Activated CD4-positive, CD25-positive, alpha-beta regulatory T cell treated with anti-CD3 and anti-CD28 coated beads, Interleukin-2, amount 50 U/mL, for 16 hours (primary cell): ENCODE measurements at regions not wholly inside any gene's neighbourhood (a gene's known extent, or its start where the extent isn't known, plus 50 kb on each side); places are given as distances from the start of the nearest gene placed in this dataset.
"Not testable (repeated sequence)": the region's sequence is repeated elsewhere in the genome, so short reads cannot be mapped to it uniquely, and the experiment has no call there.

ENCODE experiments used
- DNase-seq: peaks from one replicate; pipeline ENCODE4 v3.0.0-alpha.2; 2020; ENCODE audit warnings: low read depth, low spot score

DNA sequence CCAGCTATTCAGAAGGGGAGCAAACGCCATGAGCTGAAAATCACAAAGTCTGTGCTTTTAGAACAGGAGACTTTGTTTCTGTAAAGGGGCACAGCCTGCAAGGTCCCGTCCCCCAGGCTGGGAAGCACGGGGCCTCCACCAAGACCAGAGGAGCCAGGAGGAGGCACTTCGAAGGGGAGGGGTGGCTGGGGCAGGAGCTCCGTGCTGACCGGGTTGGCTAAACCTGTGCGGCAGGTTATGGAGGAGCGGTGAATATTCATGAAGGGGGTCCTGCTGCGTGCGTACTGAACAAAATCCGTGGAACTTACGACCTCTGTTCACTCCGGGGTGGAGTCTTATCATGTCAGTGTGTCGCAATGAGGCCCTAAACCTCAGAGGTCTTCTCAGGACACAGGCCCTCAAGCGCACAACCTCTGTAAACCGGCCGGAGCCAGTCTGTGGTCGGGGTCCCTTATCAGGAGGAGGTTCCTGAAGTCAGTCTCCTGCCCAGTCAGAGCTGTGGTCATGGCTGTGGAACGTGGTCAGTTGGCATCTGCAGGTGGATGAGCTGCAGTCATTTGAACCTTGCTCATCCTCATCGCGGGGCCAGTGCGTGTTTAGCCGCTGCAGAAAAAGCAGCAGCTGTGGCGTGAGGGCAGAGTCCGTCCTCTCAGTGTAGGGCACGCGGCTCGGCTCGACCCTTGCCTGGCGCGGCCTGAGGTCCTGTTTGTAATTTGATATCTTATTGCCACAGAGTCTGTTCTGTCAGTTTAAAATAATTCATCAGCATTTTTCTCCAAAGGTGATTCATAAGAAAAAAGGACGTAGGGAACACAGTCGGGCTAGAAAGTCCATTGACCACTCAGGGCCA, 5507.7 kb upstream of the TPTE start:
- DNase-seq, result not testable (repeated sequence)

GRCh38 chr21:5015187-5015586, 5506.2 kb upstream of the TPTE start:
- DNase-seq, result not testable (repeated sequence)

DNA sequence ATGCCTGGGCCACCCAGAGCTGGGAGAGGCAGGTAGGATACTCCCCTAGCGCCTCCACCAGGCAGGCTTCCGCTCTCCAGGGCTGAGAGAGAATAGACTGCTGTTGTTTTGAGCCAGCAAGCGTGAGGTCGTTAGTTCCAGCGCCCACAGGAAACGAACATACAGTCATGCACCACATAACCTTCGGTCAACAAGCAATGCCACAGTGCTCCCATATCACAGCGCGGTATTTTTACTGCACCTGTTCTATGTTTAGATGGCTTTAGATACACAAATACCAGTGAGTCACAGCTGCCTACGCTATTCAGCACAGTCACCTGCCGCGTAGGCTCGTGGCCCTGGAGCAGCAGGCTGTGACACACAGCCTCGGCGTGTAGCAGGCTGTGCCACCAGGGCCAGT, 5502.3 kb upstream of the TPTE start:
- not testable (repeated sequence) for DNase-seq

GRCh38 chr21:5021815-5022214, 5499.6 kb upstream of the TPTE start:
- DNase-seq, result not testable (repeated sequence)

DNA sequence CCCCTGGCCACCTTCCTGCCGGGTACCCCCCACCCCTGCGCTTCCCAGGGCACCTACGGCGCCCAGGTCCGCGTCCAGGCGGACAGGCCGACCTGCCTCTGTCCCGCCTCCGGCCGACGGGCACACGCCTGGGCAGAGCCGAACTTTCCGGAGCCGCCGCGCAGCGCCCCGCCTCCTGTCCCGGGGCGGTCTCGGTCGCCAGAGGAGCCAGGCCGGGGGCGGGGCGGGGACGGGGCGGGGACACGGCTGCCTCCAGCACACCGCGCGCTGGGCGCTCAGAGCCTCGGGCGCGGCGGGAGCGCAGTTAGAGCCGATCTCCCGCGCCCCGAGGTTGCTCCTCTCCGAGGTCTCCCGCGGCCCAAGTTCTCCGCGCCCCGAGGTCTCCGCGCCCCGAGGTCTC, 5499.1 kb upstream of the TPTE start:
- not testable (repeated sequence) for DNase-seq

GRCh38 chr21:5022748-5023147, 5498.6 kb upstream of the TPTE start:
- DNase-seq, result not testable (repeated sequence)

DNA sequence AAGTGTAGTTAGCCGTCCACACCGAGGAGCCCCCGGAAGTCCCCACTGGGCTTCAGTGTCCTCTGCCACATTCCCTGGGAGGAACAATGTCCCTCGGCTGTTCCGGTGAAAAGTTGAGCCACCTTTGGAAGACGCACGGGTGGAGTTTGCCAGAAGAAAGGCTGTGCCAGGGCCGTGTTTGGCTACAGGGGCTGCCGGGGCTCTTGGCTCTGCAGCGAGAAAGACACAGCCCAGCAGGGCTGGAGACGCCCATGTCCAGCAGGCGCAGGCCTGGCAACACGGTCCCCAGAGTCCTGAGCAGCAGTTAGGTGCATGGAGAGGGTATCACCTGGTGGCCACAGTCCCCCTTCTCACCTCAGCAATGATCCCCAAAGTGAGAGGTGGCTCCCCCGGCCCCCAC, 5486.2 kb upstream of the TPTE start:
- not testable (repeated sequence) for DNase-seq

GRCh38 chr21:5035587-5035986, 5485.8 kb upstream of the TPTE start:
- DNase-seq, result not testable (repeated sequence)

- not testable (repeated sequence) for DNase-seq
These were observed 5483.6 kb upstream of the TPTE start for GRCh38 chr21:5037606-5038331.

- not testable (repeated sequence) for DNase-seq
These were observed 5481.5 kb upstream of the TPTE start for GRCh38 chr21:5039926-5040325.

DNA sequence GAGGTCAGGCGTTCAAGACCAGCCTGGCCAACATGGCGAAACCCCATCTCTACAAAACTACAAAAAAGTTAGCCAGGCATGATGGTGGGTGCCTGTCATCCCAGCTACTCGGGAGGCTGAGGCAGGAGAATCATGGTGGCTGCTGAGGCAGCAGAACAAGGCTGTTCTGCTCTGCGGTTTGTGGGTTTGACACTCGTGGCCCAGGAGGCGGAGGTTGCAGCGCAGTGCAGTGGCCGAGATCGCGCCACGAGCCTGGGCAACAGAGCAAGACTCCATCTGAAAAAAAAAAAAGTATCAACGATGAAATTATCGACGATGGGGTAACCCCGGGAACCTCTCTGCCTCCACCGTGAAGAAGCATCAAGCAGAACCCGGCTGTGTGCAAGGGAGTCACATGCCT, 5478.8 kb upstream of the TPTE start:
- DNase-seq, result not testable (repeated sequence)

DNA sequence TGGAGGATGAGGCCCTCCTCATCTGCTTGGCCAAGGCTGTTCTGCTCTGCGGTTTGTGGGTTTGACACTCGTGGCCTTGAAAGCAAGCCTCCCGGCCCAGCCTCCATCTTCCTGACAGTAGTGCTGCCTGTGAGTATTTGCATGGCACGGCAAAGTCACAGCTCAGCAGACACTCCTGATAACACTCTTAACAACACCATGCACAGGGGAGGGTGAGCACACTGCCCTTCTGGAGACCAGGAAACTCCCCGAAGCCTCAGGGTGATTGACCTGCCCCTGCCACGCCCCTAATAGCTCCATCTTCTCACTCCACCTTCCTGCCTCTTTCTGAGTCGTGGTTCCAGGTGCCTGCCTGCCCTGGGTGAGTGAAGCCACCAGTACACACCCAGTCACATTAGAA, 5476.6 kb upstream of the TPTE start:
- DNase-seq, result not testable (repeated sequence)

DNA sequence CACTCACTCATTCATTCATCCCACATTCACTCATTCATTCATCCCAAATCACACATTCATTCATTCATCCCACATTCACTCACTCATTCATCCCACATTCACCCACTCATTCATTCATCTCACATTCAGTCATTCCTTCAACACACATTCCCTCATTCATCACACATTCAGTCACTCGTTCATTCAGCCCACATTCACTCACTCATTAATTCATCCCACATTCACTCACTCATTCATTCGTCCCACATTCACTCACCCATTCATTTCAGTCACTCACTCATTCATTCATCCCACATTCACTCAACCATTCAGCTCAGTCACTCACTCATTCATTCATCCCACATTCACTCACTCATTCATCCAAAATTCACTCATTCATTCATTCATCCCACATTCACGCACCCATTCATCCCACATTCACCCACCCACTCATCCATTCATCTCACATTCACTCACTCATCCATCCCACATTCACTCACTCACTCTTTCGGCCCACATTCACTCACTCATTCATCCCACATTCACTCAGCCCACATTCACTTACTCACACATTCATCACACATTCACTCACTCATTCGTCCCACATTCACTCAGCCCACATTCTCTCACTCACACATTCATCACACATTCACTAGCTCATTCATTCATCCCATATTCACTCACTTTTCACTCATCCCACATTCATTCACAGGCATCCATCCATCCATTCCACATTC, 5469.9 kb upstream of the TPTE start:
- not testable (repeated sequence) for DNase-seq

DNA sequence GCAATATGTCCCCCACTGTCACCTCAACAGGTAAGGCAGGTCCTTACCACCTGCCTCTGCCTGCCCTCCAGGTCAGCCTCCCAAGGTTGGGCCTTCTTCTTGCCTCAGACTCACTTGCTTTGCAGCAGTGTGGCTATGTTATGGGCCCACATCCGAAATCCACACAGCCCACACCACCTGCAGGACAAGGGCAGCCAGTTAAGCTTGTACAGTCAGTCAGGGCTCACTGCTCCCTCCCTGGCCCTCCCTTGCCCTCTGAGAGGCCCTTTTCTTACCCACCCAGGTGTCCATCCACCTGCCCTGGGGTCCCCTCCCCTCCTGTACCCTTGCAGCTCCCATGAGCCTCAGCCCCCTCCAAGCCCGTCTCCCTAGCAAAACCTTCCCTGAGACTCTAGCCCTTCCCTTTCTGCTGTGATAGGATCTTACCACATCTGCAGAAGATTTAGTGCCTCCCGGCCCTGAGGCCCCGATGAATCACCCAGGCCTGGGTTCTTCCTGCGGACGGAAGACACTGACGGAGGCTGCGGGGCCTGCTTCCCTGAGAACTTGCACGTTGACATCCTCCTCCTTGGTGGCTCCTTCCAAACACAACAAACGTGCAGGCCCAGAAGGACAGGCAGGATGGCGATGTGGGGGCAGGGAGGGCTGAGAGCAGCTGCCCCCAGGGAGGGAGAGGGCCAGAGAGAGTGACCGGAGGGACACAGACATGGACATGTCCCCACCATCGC, 5466.2 kb upstream of the TPTE start:
- not testable (repeated sequence) for DNase-seq

GRCh38 chr21:5055996-5056962, 5465.1 kb upstream of the TPTE start:
- not testable (repeated sequence) for DNase-seq

DNA sequence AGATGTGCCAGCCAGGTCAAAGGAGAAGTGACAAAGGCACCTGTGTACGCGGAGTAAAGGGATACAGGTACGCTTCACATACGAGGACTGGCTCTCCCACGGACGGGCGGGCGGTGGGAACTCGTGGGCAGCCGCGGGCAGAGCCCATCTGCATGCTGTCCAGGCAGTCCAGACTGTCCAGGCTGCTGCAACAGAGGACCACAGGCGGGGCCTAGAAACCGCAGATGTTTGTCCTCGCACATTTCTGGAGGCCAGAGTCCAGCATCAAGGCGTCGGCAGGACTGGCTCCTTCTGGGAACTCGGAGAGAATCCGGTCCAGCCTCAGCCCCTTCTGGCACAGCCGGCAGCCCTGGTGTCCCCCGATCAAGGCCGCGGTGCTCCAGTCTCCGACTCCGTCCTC, 5464.3 kb upstream of the TPTE start:
- DNase-seq, result not testable (repeated sequence)

DNA sequence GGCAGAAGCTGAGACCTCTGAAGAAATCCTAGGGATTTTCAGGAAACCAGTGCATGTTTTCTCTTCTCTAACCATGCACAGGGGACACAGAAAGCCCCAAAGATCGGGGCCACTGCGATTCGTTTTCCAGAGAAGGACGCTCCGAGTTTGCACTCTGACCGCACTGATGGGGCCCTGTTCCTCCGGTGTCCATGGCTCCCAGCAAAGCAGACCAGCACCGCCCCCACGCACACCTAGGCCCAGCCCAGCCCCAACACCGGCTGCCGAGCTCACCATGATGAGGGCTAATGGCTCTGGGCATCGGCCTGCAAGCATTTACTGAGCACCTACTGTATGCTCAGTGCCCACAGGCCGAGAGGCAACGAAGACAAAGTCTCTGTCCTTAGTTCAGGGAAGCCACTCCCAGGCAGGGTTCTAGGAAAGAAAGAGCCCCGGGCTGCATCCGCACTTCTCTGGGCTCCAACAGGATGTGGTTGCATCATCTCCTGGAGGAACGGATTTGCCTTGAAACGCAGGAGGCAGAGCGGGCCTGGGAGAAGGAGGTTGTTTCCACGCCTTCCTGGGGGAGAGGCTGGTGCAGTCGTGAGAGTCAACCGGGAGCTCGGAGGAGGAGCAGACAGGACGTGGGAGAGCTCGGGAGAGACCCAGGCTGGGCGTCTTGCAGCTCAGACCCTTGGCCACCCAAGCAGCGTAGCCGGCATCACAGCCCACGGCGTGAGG, 5460.9 kb upstream of the TPTE start:
- not testable (repeated sequence) for DNase-seq

DNA sequence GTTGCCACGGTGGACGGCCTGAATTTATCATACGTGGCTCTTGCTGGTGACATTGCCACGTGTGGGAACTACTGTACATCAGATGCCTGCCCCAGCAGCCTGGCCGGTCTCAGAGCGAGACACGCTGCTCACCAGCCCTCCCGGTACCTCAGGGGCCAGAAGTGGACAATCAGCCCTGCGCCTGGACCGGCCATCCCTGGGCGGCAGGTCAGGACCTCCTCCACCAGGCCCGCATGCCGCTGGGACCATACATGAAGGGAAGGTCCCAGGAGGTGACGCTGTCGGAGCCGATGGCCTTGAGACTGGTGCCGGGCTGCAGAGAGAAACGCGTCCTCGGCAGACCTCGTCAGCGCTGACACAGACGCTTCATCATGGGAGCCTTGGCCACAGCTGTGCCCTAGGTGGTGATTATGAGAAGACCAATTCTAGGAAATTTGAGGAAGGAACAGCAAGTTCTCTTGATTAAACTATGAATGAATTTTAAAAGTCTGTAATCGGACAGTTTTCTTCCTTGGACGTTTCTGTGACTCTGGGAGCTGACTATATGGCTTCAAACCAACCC, 5456.7 kb upstream of the TPTE start:
- not testable (repeated sequence) for DNase-seq
